H1 (cell line): ENCODE measurements at regions not wholly inside any gene's neighbourhood (a gene's known extent, or its start where the extent isn't known, plus 50 kb on each side); places are given as distances from the start of the nearest gene placed in this dataset.

Experiments
- ATF2 ChIP-seq: IDR thresholded peaks from 2 replicates; pipeline ENCODE4 v1.6.1; 2012; ENCODE audit warnings: low read length, inconsistent platforms
- ATF3 ChIP-seq: IDR thresholded peaks from 2 replicates; pipeline ENCODE4 v1.6.1; 2011; ENCODE audit warnings: low read depth, mild to moderate bottlenecking, low read length; ENCODE audit not compliant: insufficient read depth
- BCL11A ChIP-seq, 2 experiments: IDR thresholded peaks; one replicate each; pipeline ENCODE4 v1.6.1; 2011; ENCODE audit warnings: low read depth in 2 of 2, low read length in 2 of 2, mild to moderate bottlenecking in 2 of 2
- CTCF ChIP-seq, 3 experiments: IDR thresholded peaks; 1 replicate in 2 of 3; 2 replicates in 1 of 3; pipeline versions ENCODE4 v1.5.1 to v1.6.1; 2011; ENCODE audit warnings: low read length in 3 of 3, mild to moderate bottlenecking in 3 of 3, inconsistent platforms in 2 of 3, low read depth in 1 of 3, moderate library complexity in 1 of 3; ENCODE audit not compliant: insufficient read depth in 1 of 3; ENCODE audit errors: control extremely low read depth in 1 of 3
- EGR1 ChIP-seq: IDR thresholded peaks from 2 replicates; pipeline ENCODE4 v1.6.1; 2011; ENCODE audit warnings: low read depth, low read length, borderline replicate concordance
- GABPA ChIP-seq: IDR thresholded peaks from 2 replicates; pipeline ENCODE4 v1.6.1; 2011; ENCODE audit warnings: mild to moderate bottlenecking, low read length, moderate library complexity, borderline replicate concordance; ENCODE audit not compliant: insufficient read depth
- POLR2A ChIP-seq, 2 experiments: IDR thresholded peaks; 1 replicate in 1 of 2; 2 replicates in 1 of 2; pipeline ENCODE4 v1.6.1; 2011; ENCODE audit warnings: low read depth in 2 of 2, low read length in 2 of 2, mild to moderate bottlenecking in 2 of 2; ENCODE audit errors: control extremely low read depth in 1 of 2
- POLR2AphosphoS5 ChIP-seq: IDR thresholded peaks from 2 replicates; pipeline ENCODE4 v1.6.1; 2011; ENCODE audit warnings: low read depth, low read length
- SIN3A ChIP-seq, 2 experiments: IDR thresholded peaks in 1 of 2; conservative IDR thresholded peaks in 1 of 2; 2 replicates each; pipeline ENCODE4 v1.6.1; 2011 to 2012; ENCODE audit warnings: low read length in 2 of 2, improper control_type of control experiment in 1 of 2, low read depth in 1 of 2, mild to moderate bottlenecking in 1 of 2
- USF2 ChIP-seq: IDR thresholded peaks from 2 replicates; pipeline ENCODE4 v1.6.1; 2011; ENCODE audit warnings: low read length, improper control_type of control experiment
- YY1 ChIP-seq: IDR thresholded peaks from 2 replicates; pipeline ENCODE4 v1.6.1; 2011; ENCODE audit warnings: low read depth, mild to moderate bottlenecking, low read length

- no peak for TF ChIP-seq SIN3A (conservative IDR thresholded peaks at IDR 0.05 in 1 of 2, IDR thresholded peaks at IDR 0.05 in 1 of 2; ENCODE audit: low read depth in 1 of 2, low read length in 2 of 2)
- TF ChIP-seq ATF2: no peak
- no peak for TF ChIP-seq POLR2A (IDR thresholded peaks at IDR 0.05; ENCODE audit: control extremely low read depth in 1 of 2, low read depth in 2 of 2, low read length in 2 of 2)
- no peak for TF ChIP-seq CTCF (IDR thresholded peaks at IDR 0.05; ENCODE audit: control extremely low read depth in 1 of 3, insufficient read depth in 1 of 3, low read depth in 1 of 3, low read length in 3 of 3)
- no peak for TF ChIP-seq ATF3
- no peak for TF ChIP-seq YY1
- TF ChIP-seq POLR2AphosphoS5: no peak
- no peak for TF ChIP-seq BCL11A (IDR thresholded peaks at IDR 0.05; ENCODE audit: low read depth in 2 of 2, low read length in 2 of 2)
- TF ChIP-seq EGR1: no peak
- no peak for TF ChIP-seq USF2
- TF ChIP-seq GABPA: no peak
These were observed 79.2 kb downstream of the NEUROD6 start for GRCh38 chr7:31261341-31261740.
